ENCODE measurements at regions not wholly inside any gene's neighbourhood (a gene's known extent, or its start where the extent isn't known, plus 50 kb on each side); places are given as distances from the start of the nearest gene placed in this dataset.
"Not testable (repeated sequence)": the region's sequence is repeated elsewhere in the genome, so short reads cannot be mapped to it uniquely, and the experiment has no call there.

DNA sequence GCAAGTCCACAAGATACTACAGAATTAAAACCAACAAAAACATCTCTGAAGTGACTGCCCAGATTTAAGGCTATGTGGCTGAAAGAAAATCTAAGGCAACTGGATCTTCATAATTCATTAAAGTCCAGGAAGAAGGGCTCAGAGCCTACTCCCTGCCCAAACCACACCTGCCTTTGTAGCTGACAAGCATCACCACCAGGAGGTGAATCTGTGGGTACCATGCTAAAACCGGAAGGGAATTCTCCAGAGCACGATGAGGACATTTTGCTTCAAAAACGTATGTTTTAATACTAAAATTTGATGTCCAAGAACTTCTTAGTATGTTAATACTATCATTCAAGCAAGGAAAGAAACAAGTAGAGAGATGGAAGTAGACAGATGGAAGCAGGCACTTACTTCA lies 495.9 kb upstream of the NECTIN3 start:
- DNase-seq (ENCODE audit: low spot score), result no peak
- ATAC-seq, result no peak

- DNase-seq (ENCODE audit: low spot score) (no peak), ATAC-seq (no peak)
These were observed 494.7 kb upstream of the NECTIN3 start for GRCh38 chr3:110576960-110577359.

DNA sequence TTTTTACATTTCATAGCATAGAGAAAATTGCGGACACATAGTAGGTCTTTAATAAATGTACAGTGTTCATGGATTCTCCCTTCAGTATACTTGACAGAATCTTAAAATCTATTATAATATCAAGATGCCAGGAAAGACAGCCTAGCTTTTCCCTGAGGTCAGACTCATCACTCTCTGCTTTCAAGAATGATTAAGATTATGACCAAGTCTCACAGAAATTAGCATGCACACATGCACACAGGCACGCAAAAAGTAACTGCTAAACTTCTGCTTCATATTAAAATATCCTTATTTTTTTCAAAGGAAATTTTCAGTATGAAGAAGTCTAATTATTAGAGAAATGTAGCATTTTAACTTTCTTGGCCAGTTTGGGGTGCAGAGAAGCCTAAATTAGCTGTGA lies 493.8 kb upstream of the NECTIN3 start:
- no peak for DNase-seq (ENCODE audit: low spot score)
- ATAC-seq, result no peak

- ATAC-seq, result no peak
- DNase-seq (ENCODE audit: low spot score), result no peak
These were observed 491.6 kb upstream of the NECTIN3 start for GRCh38 chr3:110579840-110580550.

DNA sequence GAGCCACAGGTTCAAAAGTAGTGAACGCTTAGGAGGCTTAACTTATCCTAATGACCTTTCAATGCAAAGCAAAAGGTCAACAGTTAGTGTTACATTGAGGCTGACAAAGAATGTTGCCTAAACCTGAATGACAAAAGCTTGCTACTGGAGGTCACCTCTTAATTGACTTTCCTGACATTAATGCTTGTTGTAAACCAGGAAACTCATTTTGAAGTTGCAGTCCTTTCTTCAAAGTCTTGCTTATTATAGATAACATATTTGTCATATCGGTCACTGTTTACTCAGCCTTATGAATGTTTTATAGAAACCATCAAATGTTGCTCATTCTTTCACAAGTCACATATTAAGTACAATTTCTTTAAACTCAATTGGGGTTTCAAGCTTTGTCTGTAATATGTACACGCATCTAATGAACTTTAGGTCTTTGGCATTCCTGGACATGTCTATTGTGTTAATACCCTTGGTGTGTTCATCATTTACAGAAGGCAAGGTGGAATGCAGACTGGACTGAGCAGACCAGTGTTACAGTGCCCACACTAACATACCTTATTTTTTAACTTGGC lies 488.2 kb upstream of the NECTIN3 start:
- DNase-seq (ENCODE audit: low spot score), result no peak

DNA sequence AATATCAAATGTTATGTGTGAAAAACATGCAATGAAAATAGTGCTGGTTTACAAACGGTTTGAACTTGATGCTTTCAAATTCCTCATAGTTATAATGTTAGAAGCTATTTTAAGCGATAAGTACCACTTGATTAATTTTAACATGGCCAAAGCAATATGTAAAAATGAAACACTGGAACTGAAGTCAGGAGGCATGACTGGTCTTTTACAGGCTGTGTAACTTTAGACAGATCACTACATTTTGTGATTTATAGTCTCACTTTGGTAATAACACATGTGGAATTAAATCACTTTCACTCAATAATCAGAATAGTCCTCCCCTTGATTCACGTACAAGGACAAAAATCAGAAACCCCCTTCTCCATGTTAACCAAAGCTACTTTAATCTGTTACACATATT lies 482.7 kb upstream of the NECTIN3 start:
- DNase-seq (ENCODE audit: low spot score) (no peak), ATAC-seq (no peak)

More for the DNA sequence above, 488.2 kb upstream of the NECTIN3 start:
- no peak for ATAC-seq

GRCh38 chr3:110589341-110589740 lies 482.3 kb upstream of the NECTIN3 start:
- ATAC-seq (no peak), DNase-seq (ENCODE audit: low spot score) (no peak)

DNA sequence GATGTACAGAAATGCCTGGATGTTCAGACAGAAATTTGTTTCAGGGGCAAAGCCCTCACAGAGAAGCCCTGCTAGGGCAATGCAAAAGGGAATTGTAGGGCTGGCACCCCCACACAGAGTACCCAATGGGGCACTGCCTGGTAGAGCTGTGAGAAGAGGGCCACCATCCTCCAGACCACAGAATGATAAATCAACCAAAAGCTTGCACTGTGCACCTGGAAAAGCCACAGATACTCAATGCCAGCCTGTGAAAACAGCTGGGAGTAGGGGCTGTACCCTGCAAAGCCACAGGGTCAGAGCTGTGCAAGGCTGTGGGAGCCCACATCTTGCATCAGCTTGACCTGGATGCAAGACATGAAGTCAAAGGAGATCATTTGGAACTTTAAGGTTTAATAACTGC lies 477.9 kb upstream of the NECTIN3 start:
- DNase-seq (ENCODE audit: low spot score), result no peak
- ATAC-seq, result no peak

GRCh38 chr3:110598847-110599490 lies 472.6 kb upstream of the NECTIN3 start:
- no peak for ATAC-seq

DNA sequence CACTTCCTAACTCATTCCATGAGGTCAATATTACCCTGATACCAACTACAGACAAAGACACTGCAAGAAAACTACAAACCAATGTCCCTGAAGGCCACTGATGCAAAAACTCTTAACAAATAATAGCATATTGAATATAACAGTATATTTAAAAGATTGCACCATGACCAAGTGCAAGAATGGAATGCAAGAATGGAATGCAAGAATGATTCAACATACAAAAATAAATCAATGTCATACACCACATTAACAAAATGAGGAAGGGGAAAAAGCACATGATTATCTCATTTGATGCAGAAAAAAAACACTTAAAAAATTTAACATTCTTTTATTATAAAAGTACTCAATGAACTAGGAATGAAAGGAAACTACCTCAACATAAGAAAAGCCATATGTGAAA lies 463.1 kb upstream of the NECTIN3 start:
- DNase-seq (ENCODE audit: low spot score) (no peak), ATAC-seq (no peak)

More at GRCh38 chr3:110598847-110599490, 472.6 kb upstream of the NECTIN3 start:
- DNase-seq (ENCODE audit: low spot score), result no peak

DNA sequence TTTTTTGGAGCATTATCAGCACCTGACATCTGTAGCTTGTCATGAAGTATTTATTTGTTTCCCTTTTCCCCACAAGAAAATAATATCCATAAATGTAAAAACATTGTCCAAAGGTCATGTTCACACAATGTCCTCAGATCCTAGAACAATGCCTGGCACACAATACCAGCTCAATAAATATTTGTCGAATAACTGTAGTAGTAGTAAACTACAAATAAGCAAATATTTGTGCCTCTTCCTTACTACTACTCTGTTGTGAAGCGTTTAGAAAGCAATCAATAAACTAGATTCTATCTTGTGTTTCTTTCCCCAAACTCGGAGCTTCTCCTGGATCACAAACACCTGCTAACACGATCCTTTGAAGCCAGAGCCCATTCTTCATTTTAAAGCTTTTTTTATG lies 459.6 kb upstream of the NECTIN3 start:
- no peak for ATAC-seq
- no peak for DNase-seq (ENCODE audit: low spot score)

DNA sequence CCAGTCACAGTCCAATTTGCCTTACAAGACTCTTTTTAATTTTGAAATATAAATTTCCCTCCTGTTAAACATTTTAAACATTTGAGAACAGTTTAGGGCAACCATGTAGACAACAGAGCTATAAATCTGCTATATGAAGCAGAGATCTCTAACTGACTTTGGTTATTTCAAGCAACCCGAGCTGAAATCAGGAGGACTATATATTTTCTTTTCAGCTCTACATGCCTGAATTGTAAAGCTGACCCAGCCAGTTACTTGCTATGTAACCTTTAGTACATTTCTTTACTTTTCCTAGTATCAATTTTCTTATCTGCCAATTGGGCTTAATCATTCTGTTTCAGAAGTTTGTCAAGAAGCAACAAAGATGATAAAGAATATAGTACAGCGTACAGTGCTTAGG lies 457.4 kb upstream of the NECTIN3 start:
- ATAC-seq (no peak), DNase-seq (ENCODE audit: low spot score) (no peak)

- DNase-seq (ENCODE audit: low spot score), result no peak
- no peak for ATAC-seq
These were observed 456.2 kb upstream of the NECTIN3 start for GRCh38 chr3:110615454-110615853.

GRCh38 chr3:110618512-110619226 lies 452.9 kb upstream of the NECTIN3 start:
- DNase-seq (ENCODE audit: low spot score), result peak; percentile 54
- peak; percentile 90 for ATAC-seq

GRCh38 chr3:110620118-110620517 lies 451.5 kb upstream of the NECTIN3 start:
- DNase-seq (ENCODE audit: low spot score), result no peak
- no peak for ATAC-seq

- ATAC-seq, result peak; percentile 71
- DNase-seq (ENCODE audit: low spot score), result no peak
These were observed 448.0 kb upstream of the NECTIN3 start for GRCh38 chr3:110623571-110623970.

GRCh38 chr3:110624576-110624975 lies 447.0 kb upstream of the NECTIN3 start:
- DNase-seq (ENCODE audit: low spot score) (no peak), ATAC-seq (no peak)

- ATAC-seq (no peak), DNase-seq (ENCODE audit: low spot score) (no peak)
These were observed 446.3 kb upstream of the NECTIN3 start for GRCh38 chr3:110625201-110625747.

DNA sequence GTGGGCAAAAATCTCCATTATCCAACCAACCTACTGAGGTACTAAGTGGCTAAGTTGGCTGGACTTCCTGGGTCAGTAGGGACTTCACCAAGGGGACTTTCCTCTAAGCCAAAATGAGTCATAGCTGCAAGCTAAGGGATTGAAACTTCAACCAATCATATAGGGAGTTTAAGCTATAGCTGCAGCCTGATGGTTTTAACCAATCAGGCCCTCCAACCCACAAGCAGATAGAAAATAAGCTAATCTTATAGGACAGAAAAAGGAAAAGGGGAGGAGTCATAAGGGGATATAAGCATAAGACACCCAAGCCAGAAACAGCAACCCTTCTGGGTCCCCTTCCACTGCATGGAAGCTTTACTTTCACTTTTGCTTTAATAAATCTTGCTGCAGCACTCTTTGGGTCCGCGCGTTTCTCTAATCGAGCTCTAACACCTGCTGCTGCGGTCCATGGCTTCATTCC lies 444.9 kb upstream of the NECTIN3 start:
- peak; percentile 52 for ATAC-seq

GRCh38 chr3:110628650-110629301 lies 442.8 kb upstream of the NECTIN3 start:
- DNase-seq (ENCODE audit: low spot score), result no peak
- ATAC-seq, result no peak

More for the DNA sequence above, 444.9 kb upstream of the NECTIN3 start:
- not testable (repeated sequence) for DNase-seq (ENCODE audit: low spot score)

DNA sequence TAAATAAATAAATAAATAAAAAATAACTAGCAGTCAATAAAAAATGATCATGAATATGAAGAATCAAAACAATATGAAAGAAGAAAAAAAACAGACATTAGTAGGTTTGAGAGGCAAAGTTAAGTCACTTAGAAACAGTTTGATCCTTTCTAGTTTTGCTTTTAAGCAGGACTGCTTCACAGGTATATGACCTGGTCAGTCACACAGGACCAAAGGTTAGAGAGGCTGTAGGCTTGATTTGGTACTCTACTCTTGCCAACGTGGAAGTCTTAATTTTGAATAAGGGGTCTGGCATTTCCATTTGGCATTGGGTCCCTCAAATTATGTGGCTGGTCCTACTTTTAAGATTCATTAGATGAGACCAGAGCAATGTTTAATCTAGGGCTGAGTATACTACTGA lies 441.7 kb upstream of the NECTIN3 start:
- DNase-seq (ENCODE audit: low spot score) (no peak), ATAC-seq (peak; percentile 78)

All from left lobe of liver (tissue), 2 donors.